ENCODE measurements at regions not wholly inside any gene's neighbourhood (a gene's known extent, or its start where the extent isn't known, plus 50 kb on each side); places are given as distances from the start of the nearest gene placed in this dataset.
"Not testable (repeated sequence)": the region's sequence is repeated elsewhere in the genome, so short reads cannot be mapped to it uniquely, and the experiment has no call there.

GRCh38 chrX:1874416-1874815 is 259.6 kb downstream of the ASMT start:
- H3K36me3 ChIP-seq = no peaks in the 10 kb centered on the region
- H3K4me3 ChIP-seq = no peak overlapping the region
- no peak overlapping the region for H3K27ac ChIP-seq
- H3K4me1 ChIP-seq = no peaks in the 10 kb centered on the region
- ATAC-seq (ENCODE audit: low FRiP score in 2 of 2) (no peak), DNase-seq (no peak)
- H3K27me3 ChIP-seq = no peaks in the 10 kb centered on the region
- WGBS, 2 donors = 58 to 75% methylated on average over 6 of the region's 6 CpGs
- H3K9me3 ChIP-seq = no peaks in the 10 kb centered on the region
- TF ChIP-seq POLR2AphosphoS5 (IDR thresholded peaks at IDR 0.05) (no peak), EP300 (IDR thresholded peaks at IDR 0.05) (no peak), POLR2A (IDR thresholded peaks at IDR 0.05) (no peak), CTCF (IDR thresholded peaks at IDR 0.05) (no peak)

GRCh38 chrX:1874899-1875298 is 260.0 kb downstream of the ASMT start:
- no peaks in the 10 kb centered on the region for H3K36me3 ChIP-seq
- no peak overlapping the region for H3K4me3 ChIP-seq
- DNase-seq = no peak
- TF ChIP-seq POLR2A (IDR thresholded peaks at IDR 0.05) (no peak), EP300 (IDR thresholded peaks at IDR 0.05) (no peak), POLR2AphosphoS5 (IDR thresholded peaks at IDR 0.05) (no peak)
- H3K9me3 ChIP-seq = no peaks in the 10 kb centered on the region
- 90 to 94% methylated on average over 9 of the region's 9 CpGs for WGBS, 2 donors
- no peak overlapping the region for H3K27ac ChIP-seq
- H3K27me3 ChIP-seq = no peaks in the 10 kb centered on the region
- H3K4me1 ChIP-seq = no peaks in the 10 kb centered on the region
- ATAC-seq (ENCODE audit: low FRiP score in 2 of 2) = no peak

GRCh38 chrX:1876041-1876440 is 261.2 kb downstream of the ASMT start:
- ATAC-seq (ENCODE audit: low FRiP score in 2 of 2) = no peak
- no peak for TF ChIP-seq EP300 (IDR thresholded peaks at IDR 0.05)
- TF ChIP-seq CTCF (IDR thresholded peaks at IDR 0.05) = no peak
- TF ChIP-seq POLR2AphosphoS5 (IDR thresholded peaks at IDR 0.05) = no peak
- no peak for TF ChIP-seq POLR2A (IDR thresholded peaks at IDR 0.05)
- WGBS, 2 donors = 92% methylated on average over 7 of the region's 7 CpGs

GRCh38 chrX:1877780-1878179 is 262.9 kb downstream of the ASMT start:
- Histone ChIP-seq H3K4me3 (no peak overlapping the region), H3K9me3 (no peaks in the 10 kb centered on the region), H3K36me3 (no peaks in the 10 kb centered on the region), H3K27ac (no peak overlapping the region), H3K27me3 (no peaks in the 10 kb centered on the region), H3K4me1 (no peaks in the 10 kb centered on the region)
- ATAC-seq (ENCODE audit: low FRiP score in 2 of 2) (no peak), DNase-seq (no peak)
- TF ChIP-seq POLR2AphosphoS5 (IDR thresholded peaks at IDR 0.05) (no peak), EP300 (IDR thresholded peaks at IDR 0.05) (no peak), POLR2A (IDR thresholded peaks at IDR 0.05) (no peak), CTCF (IDR thresholded peaks at IDR 0.05) (no peak)
- 53 to 54% methylated on average over 7 of the region's 7 CpGs for WGBS, 2 donors

More at GRCh38 chrX:1876041-1876440, 261.2 kb downstream of the ASMT start:
- no peak overlapping the region for H3K4me3 ChIP-seq
- no peaks in the 10 kb centered on the region for H3K36me3 ChIP-seq
- H3K27me3 ChIP-seq = no peaks in the 10 kb centered on the region
- DNase-seq = no peak
- H3K4me1 ChIP-seq = no peaks in the 10 kb centered on the region
- H3K27ac ChIP-seq = no peak overlapping the region
- H3K9me3 ChIP-seq = no peaks in the 10 kb centered on the region

GRCh38 chrX:1880884-1881817 is 266.3 kb downstream of the ASMT start:
- not testable (repeated sequence) for ATAC-seq (ENCODE audit: low FRiP score in 2 of 2); H3K27ac ChIP-seq; H3K9me3 ChIP-seq; DNase-seq; H3K27me3 ChIP-seq; H3K4me1 ChIP-seq; H3K4me3 ChIP-seq; H3K36me3 ChIP-seq
- 85 to 87% methylated on average over 4 to 10 of the region's 10 CpGs for WGBS, 2 donors

GRCh38 chrX:1883772-1884171 is 268.9 kb downstream of the ASMT start:
- H3K4me3 ChIP-seq = no peak overlapping the region
- DNase-seq (no peak), ATAC-seq (ENCODE audit: low FRiP score in 2 of 2) (no peak)
- H3K9me3 ChIP-seq = no peaks in the 10 kb centered on the region
- H3K36me3 ChIP-seq = no peaks in the 10 kb centered on the region
- no peaks in the 10 kb centered on the region for H3K4me1 ChIP-seq
- TF ChIP-seq EP300 (IDR thresholded peaks at IDR 0.05) (no peak), CTCF (IDR thresholded peaks at IDR 0.05) (no peak), POLR2A (IDR thresholded peaks at IDR 0.05) (no peak), POLR2AphosphoS5 (IDR thresholded peaks at IDR 0.05) (no peak)
- no peak overlapping the region for H3K27ac ChIP-seq
- no peaks in the 10 kb centered on the region for H3K27me3 ChIP-seq
- 33 to 34% methylated on average over 8 of the region's 8 CpGs for WGBS, 2 donors
